Neural crest cell (in vitro differentiated cells): ENCODE measurements at regions not wholly inside any gene's neighbourhood (a gene's known extent, or its start where the extent isn't known, plus 50 kb on each side); places are given as distances from the start of the nearest gene placed in this dataset.

Experiments
- DNase-seq: peaks from one replicate; pipeline ENCODE4 v3.0.0; 2021; ENCODE audit warnings: low read depth, mixed read lengths, low spot score
- H3K27ac Mint-ChIP-seq: one replicate; pipeline ENCODE4 v1.8.0; 2021; ENCODE audit warnings: mild to moderate bottlenecking, mixed read lengths; ENCODE audit not compliant: unreplicated experiment
- H3K27me3 Mint-ChIP-seq: 2 replicates; pipeline ENCODE4 v1.8.0; 2021; ENCODE audit warnings: low read depth, mild to moderate bottlenecking, mixed read lengths
- H3K36me3 Mint-ChIP-seq: 2 replicates; pipeline ENCODE4 v1.8.0; 2021; ENCODE audit warnings: low read depth, mild to moderate bottlenecking, mixed read lengths
- H3K4me1 Mint-ChIP-seq: 2 replicates; pipeline ENCODE4 v1.8.0; 2021; ENCODE audit warnings: mixed read lengths
- H3K4me3 Mint-ChIP-seq: one replicate; pipeline ENCODE4 v1.8.0; 2021; ENCODE audit warnings: mild to moderate bottlenecking, mixed read lengths
- H3K9me3 Mint-ChIP-seq: 2 replicates; pipeline ENCODE4 v1.8.0; 2021; ENCODE audit warnings: mixed read lengths
- TF ChIP-seq, protein P1 (sequence below): fragments of 200-600 bp; sonication (generic); conservative IDR thresholded peaks from 2 replicates; pipeline ENCODE4 v1.5.0; 2021; ENCODE audit warnings: antibody characterized with exemption, mild to moderate bottlenecking

DNA sequence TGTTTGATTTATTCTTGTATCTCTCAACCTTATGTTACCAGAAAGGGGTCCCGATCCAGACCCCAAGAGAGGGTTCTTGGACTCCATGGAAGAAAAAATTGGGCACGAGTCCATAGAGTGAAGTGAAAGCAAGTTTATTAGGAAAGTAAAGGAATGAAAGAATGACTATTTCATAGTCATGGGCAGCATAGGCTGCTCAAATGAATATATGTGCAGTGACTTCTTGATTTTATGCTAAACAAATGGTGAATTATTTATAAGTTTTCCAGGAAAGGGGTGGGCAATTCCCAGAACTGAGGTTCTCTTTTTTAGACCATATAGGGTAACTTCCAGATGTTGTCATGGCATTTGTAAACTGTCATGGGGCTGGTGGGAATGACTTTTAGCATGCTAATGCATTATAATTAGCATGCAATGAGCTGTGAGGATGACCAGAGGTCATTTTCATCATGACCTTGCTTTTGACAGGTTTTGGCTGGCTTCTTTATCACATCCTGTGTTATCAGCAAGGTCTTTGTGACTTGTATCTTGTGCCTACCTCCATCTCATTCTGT is 832.4 kb upstream of the CDH2 start:
- Mint-ChIP-seq H3K4me1 (peaks cover 12% of the 10 kb centered on the region), H3K9me3 (peaks cover 4% of the 10 kb centered on the region), H3K4me3 (no peak overlapping the region), H3K27me3 (no peaks in the 10 kb centered on the region), H3K36me3 (no peaks in the 10 kb centered on the region), H3K27ac (no peak overlapping the region)
- no peak for DNase-seq
- TF ChIP-seq, protein P1, sequence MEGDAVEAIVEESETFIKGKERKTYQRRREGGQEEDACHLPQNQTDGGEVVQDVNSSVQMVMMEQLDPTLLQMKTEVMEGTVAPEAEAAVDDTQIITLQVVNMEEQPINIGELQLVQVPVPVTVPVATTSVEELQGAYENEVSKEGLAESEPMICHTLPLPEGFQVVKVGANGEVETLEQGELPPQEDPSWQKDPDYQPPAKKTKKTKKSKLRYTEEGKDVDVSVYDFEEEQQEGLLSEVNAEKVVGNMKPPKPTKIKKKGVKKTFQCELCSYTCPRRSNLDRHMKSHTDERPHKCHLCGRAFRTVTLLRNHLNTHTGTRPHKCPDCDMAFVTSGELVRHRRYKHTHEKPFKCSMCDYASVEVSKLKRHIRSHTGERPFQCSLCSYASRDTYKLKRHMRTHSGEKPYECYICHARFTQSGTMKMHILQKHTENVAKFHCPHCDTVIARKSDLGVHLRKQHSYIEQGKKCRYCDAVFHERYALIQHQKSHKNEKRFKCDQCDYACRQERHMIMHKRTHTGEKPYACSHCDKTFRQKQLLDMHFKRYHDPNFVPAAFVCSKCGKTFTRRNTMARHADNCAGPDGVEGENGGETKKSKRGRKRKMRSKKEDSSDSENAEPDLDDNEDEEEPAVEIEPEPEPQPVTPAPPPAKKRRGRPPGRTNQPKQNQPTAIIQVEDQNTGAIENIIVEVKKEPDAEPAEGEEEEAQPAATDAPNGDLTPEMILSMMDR, result no peak

- Mint-ChIP-seq H3K4me3 (no peak overlapping the region), H3K36me3 (no peaks in the 10 kb centered on the region), H3K27ac (no peak overlapping the region), H3K27me3 (no peaks in the 10 kb centered on the region), H3K9me3 (peaks cover 4% of the 10 kb centered on the region), H3K4me1 (peaks cover 17% of the 10 kb centered on the region)
- TF ChIP-seq, protein P1, result no peak
- DNase-seq, result no peak
These were observed 831.9 kb upstream of the CDH2 start for GRCh38 chr18:29008809-29009208.

- DNase-seq, result no peak
- Mint-ChIP-seq H3K4me1 (peaks cover 20% of the 10 kb centered on the region), H3K27me3 (no peaks in the 10 kb centered on the region), H3K36me3 (no peaks in the 10 kb centered on the region), H3K4me3 (no peak overlapping the region), H3K27ac (no peak overlapping the region), H3K9me3 (peaks cover 4% of the 10 kb centered on the region)
- TF ChIP-seq, protein P1, result no peak
These were observed 831.2 kb upstream of the CDH2 start for GRCh38 chr18:29007986-29008654.

- no peak for DNase-seq
- no peak overlapping the region for H3K27ac Mint-ChIP-seq
- H3K4me3 Mint-ChIP-seq, result no peak overlapping the region
- H3K36me3 Mint-ChIP-seq, result no peaks in the 10 kb centered on the region
- TF ChIP-seq, protein P1, result no peak
- peaks cover 23% of the 10 kb centered on the region for H3K4me1 Mint-ChIP-seq
- H3K27me3 Mint-ChIP-seq, result no peaks in the 10 kb centered on the region
- peaks cover 7% of the 10 kb centered on the region for H3K9me3 Mint-ChIP-seq
These were observed 828.0 kb upstream of the CDH2 start for GRCh38 chr18:29004921-29005320.

DNA sequence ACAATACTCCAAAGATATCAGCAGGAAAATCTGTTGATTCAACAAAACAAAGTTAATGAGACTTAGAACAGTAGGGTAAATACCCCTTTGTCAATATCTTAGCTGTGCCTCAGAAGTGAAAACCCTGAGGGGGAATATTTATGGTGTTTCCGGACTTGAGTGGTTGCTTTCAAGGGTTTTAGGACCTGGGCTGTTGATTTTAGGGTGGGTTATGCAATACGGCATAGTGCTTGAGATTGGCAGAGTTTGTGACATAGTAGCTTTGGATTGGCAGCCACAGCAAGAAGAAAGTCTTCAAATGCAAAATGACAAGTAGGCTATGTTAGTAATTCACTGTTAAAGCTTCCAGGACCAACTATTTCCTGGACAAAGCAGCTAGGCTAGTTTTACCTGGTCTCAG is 826.3 kb upstream of the CDH2 start:
- Mint-ChIP-seq H3K27ac (no peak overlapping the region), H3K4me3 (no peak overlapping the region), H3K4me1 (peaks cover 23% of the 10 kb centered on the region), H3K36me3 (no peaks in the 10 kb centered on the region), H3K9me3 (peaks cover 6% of the 10 kb centered on the region), H3K27me3 (no peaks in the 10 kb centered on the region)
- TF ChIP-seq, protein P1, result no peak
- DNase-seq, result no peak
